ENCODE measurements at regions not wholly inside any gene's neighbourhood (a gene's known extent, or its start where the extent isn't known, plus 50 kb on each side); places are given as distances from the start of the nearest gene placed in this dataset.
A peak's percentile ranks its signal among the peaks of the same experiment; 100 is the strongest.

- no peak for DNase-seq
Measured at GRCh38 chr4:4808086-4808485, 51.4 kb upstream of the MSX1 start.

- DNase-seq: no peak
Measured at GRCh38 chr4:4805887-4806286, 53.6 kb upstream of the MSX1 start.

GRCh38 chr4:4803912-4804296 is 55.6 kb upstream of the MSX1 start:
- DNase-seq: no peak

- DNase-seq: no peak
Measured at GRCh38 chr4:4803216-4803911, 56.1 kb upstream of the MSX1 start.

GRCh38 chr4:4800646-4801408 is 58.6 kb upstream of the MSX1 start:
- no peak for DNase-seq

- no peak for DNase-seq
Measured at GRCh38 chr4:4794421-4794820, 65.0 kb upstream of the MSX1 start.

- DNase-seq: no peak
Measured at GRCh38 chr4:4792466-4792865, 67.0 kb upstream of the MSX1 start.

GRCh38 chr4:4791299-4792111 is 68.0 kb upstream of the MSX1 start:
- DNase-seq: peak; percentile 45

GRCh38 chr4:4789462-4789861 is 70.0 kb upstream of the MSX1 start:
- no peak for DNase-seq

- no peak for DNase-seq
Measured at GRCh38 chr4:4788573-4788972, 70.9 kb upstream of the MSX1 start.

GRCh38 chr4:4787421-4787820 is 72.0 kb upstream of the MSX1 start:
- no peak for DNase-seq

GRCh38 chr4:4784379-4784778 is 75.1 kb upstream of the MSX1 start:
- no peak for DNase-seq

GRCh38 chr4:4783847-4784246 is 75.6 kb upstream of the MSX1 start:
- DNase-seq: no peak

- DNase-seq: no peak
Measured at GRCh38 chr4:4782969-4783368, 76.5 kb upstream of the MSX1 start.

- no peak for DNase-seq
Measured at GRCh38 chr4:4781936-4782707, 77.3 kb upstream of the MSX1 start.

- no peak for DNase-seq
Measured at GRCh38 chr4:4780729-4781244, 78.7 kb upstream of the MSX1 start.

- no peak for DNase-seq
Measured at GRCh38 chr4:4779486-4779885, 80.0 kb upstream of the MSX1 start.

GRCh38 chr4:4779054-4779453 is 80.4 kb upstream of the MSX1 start:
- no peak for DNase-seq

GRCh38 chr4:4778554-4778953 is 80.9 kb upstream of the MSX1 start:
- no peak for DNase-seq

GRCh38 chr4:4776934-4777333 is 82.5 kb upstream of the MSX1 start:
- DNase-seq: no peak

- DNase-seq: no peak
Measured at GRCh38 chr4:4776335-4776734, 83.1 kb upstream of the MSX1 start.

GRCh38 chr4:4775493-4776004 is 83.9 kb upstream of the MSX1 start:
- DNase-seq: no peak

- DNase-seq: no peak
Measured at GRCh38 chr4:4772534-4772933, 86.9 kb upstream of the MSX1 start.
